Mesodermal cell (in vitro differentiated cells): ENCODE measurements at regions not wholly inside any gene's neighbourhood (a gene's known extent, or its start where the extent isn't known, plus 50 kb on each side); places are given as distances from the start of the nearest gene placed in this dataset.

Source experiments
- H3K27ac ChIP-seq: 2 replicates; pipeline ENCODE4 v1.7.0; 2013; ENCODE audit warnings: mild to moderate bottlenecking, low read depth, low read length, moderate library complexity; ENCODE audit not compliant: severe bottlenecking
- H3K36me3 ChIP-seq: 2 replicates; pipeline ENCODE4 v1.7.1; 2013; ENCODE audit warnings: mild to moderate bottlenecking, low read length, moderate library complexity; ENCODE audit not compliant: control insufficient read depth, insufficient read depth
- H3K4me1 ChIP-seq: one replicate; pipeline ENCODE4 v1.7.1; 2013; ENCODE audit warnings: mild to moderate bottlenecking, low read length; ENCODE audit not compliant: insufficient read depth, control insufficient read depth, poor library complexity, severe bottlenecking
- H3K4me3 ChIP-seq: 2 replicates; pipeline ENCODE4 v1.7.0; 2013; ENCODE audit warnings: low read length, control low read depth, mild to moderate bottlenecking; ENCODE audit not compliant: insufficient read depth, poor library complexity, severe bottlenecking; ENCODE audit errors: extremely low read depth
- H3K9me3 ChIP-seq: 2 replicates; pipeline ENCODE4 v1.7.1; 2013; ENCODE audit warnings: mild to moderate bottlenecking, low read length, moderate library complexity; ENCODE audit not compliant: control insufficient read depth
- WGBS, 2 experiments: methylation state at CpG; one replicate each; pipeline ENCODE4 v1.1.5; 2013; ENCODE audit warnings: missing lambda C conversion rate in 2 of 2; ENCODE audit not compliant: insufficient coverage in 2 of 2; 5-methylcytosine and 5-hydroxymethylcytosine counted together

GRCh38 chr1:10867914-10868598 is 71.6 kb upstream of the CASZ1 start:
- H3K9me3 ChIP-seq: no peaks in the 10 kb centered on the region
- no peak overlapping the region for H3K27ac ChIP-seq
- H3K36me3 ChIP-seq: no peaks in the 10 kb centered on the region
- WGBS, 2 experiments: 71 to 80% methylated on average over 14 to 15 of the region's 17 CpGs
- H3K4me1 ChIP-seq: peaks cover 5% of the 10 kb centered on the region
- no peak overlapping the region for H3K4me3 ChIP-seq

- Histone ChIP-seq H3K27ac (no peak overlapping the region), H3K9me3 (no peaks in the 10 kb centered on the region), H3K4me1 (peaks cover 5% of the 10 kb centered on the region), H3K4me3 (no peak overlapping the region), H3K36me3 (no peaks in the 10 kb centered on the region)
- 82 to 87% methylated on average over 6 of the region's 6 CpGs for WGBS, 2 experiments
These were observed 72.1 kb upstream of the CASZ1 start for GRCh38 chr1:10868599-10868965.

- Histone ChIP-seq H3K4me1 (peaks cover 5% of the 10 kb centered on the region), H3K27ac (no peak overlapping the region), H3K4me3 (no peak overlapping the region), H3K9me3 (no peaks in the 10 kb centered on the region), H3K36me3 (no peaks in the 10 kb centered on the region)
- WGBS, 2 experiments: 50 to 60% methylated on average over 1 of the region's 1 CpG
These were observed 73.5 kb upstream of the CASZ1 start for GRCh38 chr1:10869933-10870332.

GRCh38 chr1:10870493-10871096 is 74.1 kb upstream of the CASZ1 start:
- Histone ChIP-seq H3K4me1 (peaks cover 5% of the 10 kb centered on the region), H3K36me3 (no peaks in the 10 kb centered on the region), H3K4me3 (no peak overlapping the region), H3K9me3 (no peaks in the 10 kb centered on the region), H3K27ac (no peak overlapping the region)
- WGBS, 2 experiments: 86 to 87% methylated on average over 4 of the region's 5 CpGs

GRCh38 chr1:10873189-10873588 is 76.7 kb upstream of the CASZ1 start:
- no peaks in the 10 kb centered on the region for H3K4me1 ChIP-seq
- no peaks in the 10 kb centered on the region for H3K9me3 ChIP-seq
- 66 to 74% methylated on average over 3 to 5 of the region's 6 CpGs for WGBS, 2 experiments
- H3K36me3 ChIP-seq: no peaks in the 10 kb centered on the region
- H3K4me3 ChIP-seq: no peak overlapping the region
- no peak overlapping the region for H3K27ac ChIP-seq

GRCh38 chr1:10874351-10874750 is 77.9 kb upstream of the CASZ1 start:
- no peaks in the 10 kb centered on the region for H3K9me3 ChIP-seq
- H3K4me3 ChIP-seq: no peak overlapping the region
- H3K27ac ChIP-seq: no peak overlapping the region
- no peaks in the 10 kb centered on the region for H3K36me3 ChIP-seq
- WGBS, 2 experiments: 95 to 98% methylated on average over 5 of the region's 5 CpGs
- no peaks in the 10 kb centered on the region for H3K4me1 ChIP-seq

- no peak overlapping the region for H3K4me3 ChIP-seq
- H3K36me3 ChIP-seq: no peaks in the 10 kb centered on the region
- no peaks in the 10 kb centered on the region for H3K4me1 ChIP-seq
- H3K27ac ChIP-seq: no peak overlapping the region
- no peaks in the 10 kb centered on the region for H3K9me3 ChIP-seq
- WGBS, 2 experiments: 87 to 94% methylated on average over 4 to 7 of the region's 9 CpGs
These were observed 81.4 kb upstream of the CASZ1 start for GRCh38 chr1:10877894-10878293.

- Histone ChIP-seq H3K9me3 (no peaks in the 10 kb centered on the region), H3K27ac (no peak overlapping the region), H3K4me3 (no peak overlapping the region), H3K36me3 (no peaks in the 10 kb centered on the region), H3K4me1 (no peaks in the 10 kb centered on the region)
- WGBS, 2 experiments: 88 to 96% methylated on average over 7 of the region's 7 CpGs
These were observed 82.0 kb upstream of the CASZ1 start for GRCh38 chr1:10878469-10878868.

GRCh38 chr1:10880063-10880462 is 83.6 kb upstream of the CASZ1 start:
- WGBS, 2 experiments: 87 to 94% methylated on average over 7 of the region's 7 CpGs

GRCh38 chr1:10881046-10881445 is 84.6 kb upstream of the CASZ1 start:
- H3K27ac ChIP-seq: no peak overlapping the region
- no peaks in the 10 kb centered on the region for H3K36me3 ChIP-seq
- no peaks in the 10 kb centered on the region for H3K4me1 ChIP-seq
- 92 to 96% methylated on average over 10 of the region's 10 CpGs for WGBS, 2 experiments
- H3K4me3 ChIP-seq: no peak overlapping the region
- no peaks in the 10 kb centered on the region for H3K9me3 ChIP-seq

More at GRCh38 chr1:10880063-10880462, 83.6 kb upstream of the CASZ1 start:
- no peaks in the 10 kb centered on the region for H3K9me3 ChIP-seq
- no peaks in the 10 kb centered on the region for H3K36me3 ChIP-seq
- H3K4me3 ChIP-seq: no peak overlapping the region
- no peaks in the 10 kb centered on the region for H3K4me1 ChIP-seq
- no peak overlapping the region for H3K27ac ChIP-seq

GRCh38 chr1:10882069-10882468 is 85.6 kb upstream of the CASZ1 start:
- WGBS, 2 experiments: 93 to 100% methylated on average over 2 to 3 of the region's 4 CpGs
- H3K4me1 ChIP-seq: no peaks in the 10 kb centered on the region
- no peaks in the 10 kb centered on the region for H3K36me3 ChIP-seq
- no peaks in the 10 kb centered on the region for H3K9me3 ChIP-seq
- H3K27ac ChIP-seq: no peak overlapping the region
- H3K4me3 ChIP-seq: no peak overlapping the region
